NCI-H69 (cell line): ENCODE measurements at regions not wholly inside any gene's neighbourhood (a gene's known extent, or its start where the extent isn't known, plus 50 kb on each side); places are given as distances from the start of the nearest gene placed in this dataset.
"Not testable (repeated sequence)": the region's sequence is repeated elsewhere in the genome, so short reads cannot be mapped to it uniquely, and the experiment has no call there.

ENCODE experiments used
- DNase-seq: peaks from one replicate; lab custom pipeline; 2025; lab: John Stamatoyannopoulos, UW

DNA sequence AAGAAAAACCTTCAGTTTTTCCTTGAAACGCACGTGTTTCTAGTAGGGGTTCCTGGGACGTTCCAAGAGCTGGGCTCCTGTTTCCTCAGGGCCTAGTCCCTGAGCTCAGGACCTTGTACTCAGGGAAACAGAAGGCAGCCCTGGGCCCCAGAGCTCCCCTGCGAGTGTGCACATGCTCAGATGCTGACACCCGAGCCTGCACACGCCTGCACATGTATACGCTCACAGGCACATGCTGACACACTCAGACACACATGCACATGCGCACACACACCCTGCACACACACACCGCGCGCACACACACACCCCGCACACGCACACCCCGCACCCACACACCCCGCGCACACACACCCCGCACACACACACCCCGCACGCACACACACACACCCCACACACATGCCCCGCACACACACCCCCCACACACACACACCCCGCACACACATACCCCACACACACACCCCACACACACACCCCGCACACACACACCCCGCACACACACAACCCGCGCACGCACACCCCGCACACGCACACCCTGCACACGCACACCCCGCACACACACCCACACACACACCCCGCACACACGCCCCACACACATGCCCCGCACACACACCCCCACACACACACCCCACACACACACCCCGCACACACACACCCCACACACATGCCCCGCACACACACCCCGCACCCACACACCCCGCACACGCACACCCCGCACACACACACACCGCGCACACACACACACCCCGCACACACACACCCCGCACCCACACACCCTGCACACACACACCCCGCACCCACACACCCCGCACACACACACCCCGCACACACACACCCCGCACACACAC is 52.2 kb downstream of the CALML3 start:
- no peak for DNase-seq

- not testable (repeated sequence) for DNase-seq
Observed at GRCh38 chr10:5580038-5580428, 55.3 kb downstream of the CALML3 start.

GRCh38 chr10:5581670-5582566 is 57.2 kb downstream of the CALML3 start:
- DNase-seq = no peak

DNA sequence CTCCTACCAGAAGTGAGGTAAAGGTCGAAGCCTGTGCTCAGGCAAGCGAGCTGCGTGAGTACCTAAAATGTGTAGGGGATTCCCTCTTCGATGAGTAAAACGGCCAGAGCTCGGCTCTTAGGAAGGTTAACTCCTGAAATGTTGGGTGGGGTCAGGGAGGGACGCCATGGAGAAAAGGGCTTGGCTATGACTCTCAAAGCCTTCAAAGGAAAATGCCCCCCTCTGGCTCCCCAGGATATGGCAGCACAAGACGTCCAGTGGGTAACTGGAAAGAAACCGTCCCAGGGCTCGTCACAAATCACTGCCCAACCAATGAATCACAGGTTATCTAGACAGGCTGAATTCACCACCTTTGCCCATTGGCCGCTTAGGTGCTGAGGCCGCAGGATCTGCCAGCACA is 58.0 kb downstream of the CALML3 start:
- DNase-seq = peak; percentile 3

DNA sequence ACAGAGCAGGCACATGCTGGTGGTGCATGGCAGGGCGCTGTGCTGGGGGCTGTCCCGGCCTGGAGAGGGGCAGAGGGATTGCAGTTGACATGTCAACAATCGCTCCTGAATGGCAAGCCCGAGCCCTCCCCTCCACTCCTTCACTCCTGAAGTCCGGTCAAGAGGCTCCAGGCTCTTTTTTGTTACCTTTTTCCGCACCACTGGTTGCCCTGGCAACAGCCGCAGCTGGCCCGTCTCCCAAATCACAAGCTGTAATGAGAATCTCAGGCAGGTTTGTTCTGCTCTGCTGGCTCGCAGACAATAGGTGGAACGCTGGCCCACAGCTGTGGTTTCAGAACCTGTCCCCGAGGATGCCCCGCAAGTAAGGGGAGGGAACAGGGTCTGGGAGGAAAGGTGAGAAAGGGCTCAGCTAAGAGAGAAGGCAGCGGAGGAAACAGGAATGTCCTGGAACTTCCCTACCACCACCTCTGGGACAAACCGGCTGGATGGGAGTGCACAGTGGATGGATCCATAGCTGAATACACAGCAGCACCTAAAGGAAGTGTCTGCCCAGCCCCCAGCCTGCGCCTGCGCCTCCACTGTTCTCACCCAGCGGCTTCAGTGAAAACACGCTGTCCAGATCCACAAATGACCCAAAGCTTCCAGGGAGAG is 58.9 kb downstream of the CALML3 start:
- peak; percentile 92 for DNase-seq

DNA sequence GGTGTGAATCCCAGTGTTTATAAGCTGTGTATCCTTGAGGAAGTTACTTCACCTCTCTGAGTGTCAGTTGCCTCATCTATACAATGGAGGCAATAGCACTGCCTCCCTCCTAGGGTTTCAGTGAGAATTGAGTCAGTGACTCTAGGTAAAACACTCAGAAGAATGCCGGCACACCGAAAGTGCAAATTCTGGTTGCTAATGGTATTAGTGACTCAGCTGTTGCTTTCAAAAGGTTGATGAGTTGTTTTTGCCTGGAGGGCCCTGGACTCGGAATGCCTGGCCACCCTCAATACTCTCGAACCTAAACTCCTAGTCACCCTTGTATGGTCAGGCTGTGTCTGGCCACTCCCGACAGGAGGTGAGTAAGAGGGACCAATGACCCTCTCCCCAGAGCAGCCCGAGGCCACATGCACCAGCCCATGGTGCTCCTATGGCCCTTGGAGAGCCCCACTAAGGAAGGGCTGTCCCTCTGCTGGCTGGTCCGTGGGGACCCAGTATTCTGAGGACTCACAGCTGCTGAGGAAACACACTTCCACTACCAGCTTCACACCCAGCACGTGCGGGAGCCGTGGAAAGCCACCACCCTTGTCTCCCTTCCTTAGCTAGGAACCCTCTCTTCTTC is 60.2 kb downstream of the CALML3 start:
- DNase-seq = peak; percentile 16

- DNase-seq = peak; percentile 33
Observed at GRCh38 chr10:5585517-5586206, 60.9 kb downstream of the CALML3 start.

- peak; percentile 29 for DNase-seq
Observed at GRCh38 chr10:5587151-5588079, 62.7 kb downstream of the CALML3 start.

GRCh38 chr10:5588080-5588453 is 63.3 kb downstream of the CALML3 start:
- DNase-seq = no peak

- no peak for DNase-seq
Observed at GRCh38 chr10:5588603-5589002, 63.8 kb downstream of the CALML3 start.
